OCI-LY1 (cell line): ENCODE measurements at regions not wholly inside any gene's neighbourhood (a gene's known extent, or its start where the extent isn't known, plus 50 kb on each side); places are given as distances from the start of the nearest gene placed in this dataset.

Experiments
- EZH2 ChIP-seq: fragments of 200-600 bp; sonication (generic), shearing (Covaris generic); IDR thresholded peaks from 2 replicates; pipeline ENCODE4 v1.8.0; 2017; ENCODE audit warnings: borderline replicate concordance, mixed run types, mild to moderate bottlenecking, antibody characterized with exemption, low read length, moderate library complexity, mixed read lengths
- TF ChIP-seq, protein P1 (sequence below): fragments of 200-600 bp; sonication (generic), shearing (Covaris generic); IDR thresholded peaks from 2 replicates; pipeline ENCODE4 v1.5.1; 2017; ENCODE audit warnings: mild to moderate bottlenecking, antibody characterized with exemption, low read length, moderate library complexity, mixed read lengths

- TF ChIP-seq, protein P1, sequence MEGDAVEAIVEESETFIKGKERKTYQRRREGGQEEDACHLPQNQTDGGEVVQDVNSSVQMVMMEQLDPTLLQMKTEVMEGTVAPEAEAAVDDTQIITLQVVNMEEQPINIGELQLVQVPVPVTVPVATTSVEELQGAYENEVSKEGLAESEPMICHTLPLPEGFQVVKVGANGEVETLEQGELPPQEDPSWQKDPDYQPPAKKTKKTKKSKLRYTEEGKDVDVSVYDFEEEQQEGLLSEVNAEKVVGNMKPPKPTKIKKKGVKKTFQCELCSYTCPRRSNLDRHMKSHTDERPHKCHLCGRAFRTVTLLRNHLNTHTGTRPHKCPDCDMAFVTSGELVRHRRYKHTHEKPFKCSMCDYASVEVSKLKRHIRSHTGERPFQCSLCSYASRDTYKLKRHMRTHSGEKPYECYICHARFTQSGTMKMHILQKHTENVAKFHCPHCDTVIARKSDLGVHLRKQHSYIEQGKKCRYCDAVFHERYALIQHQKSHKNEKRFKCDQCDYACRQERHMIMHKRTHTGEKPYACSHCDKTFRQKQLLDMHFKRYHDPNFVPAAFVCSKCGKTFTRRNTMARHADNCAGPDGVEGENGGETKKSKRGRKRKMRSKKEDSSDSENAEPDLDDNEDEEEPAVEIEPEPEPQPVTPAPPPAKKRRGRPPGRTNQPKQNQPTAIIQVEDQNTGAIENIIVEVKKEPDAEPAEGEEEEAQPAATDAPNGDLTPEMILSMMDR: no peak
- no peak for TF ChIP-seq EZH2
Measured at GRCh38 chr13:68888832-68889231, 1218.8 kb upstream of the ATXN8OS start.
